ENCODE measurements at regions not wholly inside any gene's neighbourhood (a gene's known extent, or its start where the extent isn't known, plus 50 kb on each side); places are given as distances from the start of the nearest gene placed in this dataset.

- H3K27me3 ChIP-seq (ENCODE audit: low read depth, low read length) = no peaks in the 10 kb centered on the region
- H3K4me1 ChIP-seq (ENCODE audit: control insufficient read depth in 1 of 2, insufficient read depth in 2 of 2, low read length in 2 of 2) = no peaks in the 10 kb centered on the region
- no peaks in the 10 kb centered on the region for H3K9me3 ChIP-seq (ENCODE audit: control insufficient read depth in 1 of 2, low read length in 2 of 2)
- no peaks in the 10 kb centered on the region for H3K36me3 ChIP-seq (ENCODE audit: control insufficient read depth in 1 of 2, insufficient read depth in 2 of 2, low read length in 2 of 2)
- H3K27ac ChIP-seq (ENCODE audit: low read length) = no peak overlapping the region
- no peak overlapping the region for H3K4me3 ChIP-seq (ENCODE audit: low read depth in 1 of 2, low read length in 2 of 2)
Measured at GRCh38 chr22:47372111-47372581, 609.7 kb downstream of the TBC1D22A start.

DNA sequence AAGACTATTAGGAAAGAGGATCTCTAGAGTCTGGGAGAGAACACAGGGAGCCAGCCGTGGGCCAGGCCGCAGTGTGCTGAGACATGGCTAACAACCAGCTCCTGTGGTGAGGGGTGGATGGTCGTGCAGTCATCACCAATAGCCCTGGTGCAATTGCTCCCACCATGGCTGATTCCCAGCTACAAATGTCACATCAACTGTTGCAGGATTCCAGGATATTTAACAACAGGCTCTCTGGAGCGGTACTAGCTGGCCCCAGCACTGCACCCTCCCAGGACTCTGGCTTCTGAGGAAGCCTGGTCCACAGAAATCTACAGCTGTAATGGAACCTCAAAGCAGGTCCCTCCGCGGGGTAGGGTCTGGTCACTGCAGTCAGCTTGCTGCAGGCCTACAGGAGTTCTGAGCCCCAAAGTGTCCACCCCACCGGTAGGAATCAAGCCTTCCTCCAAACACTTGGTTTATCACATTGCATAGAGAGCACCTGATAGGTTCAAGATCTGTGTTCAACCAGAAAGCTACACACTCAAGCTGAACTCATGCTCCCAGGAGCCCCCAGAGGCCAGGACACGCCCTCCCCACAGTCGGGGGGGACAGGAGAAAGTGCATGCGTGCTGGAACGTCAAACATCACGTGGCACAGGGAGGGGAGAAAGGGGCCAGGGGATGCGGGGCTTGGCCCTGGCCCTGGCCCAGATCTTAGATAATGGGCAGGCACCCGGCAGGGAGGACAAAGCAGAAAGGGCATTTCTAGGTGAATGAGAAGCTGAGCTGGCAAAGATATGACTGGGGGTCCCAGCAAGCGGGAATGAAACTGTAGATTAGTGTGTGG, 609.0 kb downstream of the TBC1D22A start:
- Histone ChIP-seq H3K4me1 (ENCODE audit: control insufficient read depth in 1 of 2, insufficient read depth in 2 of 2, low read length in 2 of 2) (no peaks in the 10 kb centered on the region), H3K27ac (ENCODE audit: low read length) (no peak overlapping the region), H3K9me3 (ENCODE audit: control insufficient read depth in 1 of 2, low read length in 2 of 2) (no peaks in the 10 kb centered on the region), H3K27me3 (ENCODE audit: low read depth, low read length) (no peaks in the 10 kb centered on the region), H3K36me3 (ENCODE audit: control insufficient read depth in 1 of 2, insufficient read depth in 2 of 2, low read length in 2 of 2) (no peaks in the 10 kb centered on the region), H3K4me3 (ENCODE audit: low read depth in 1 of 2, low read length in 2 of 2) (no peak overlapping the region)

GRCh38 chr22:47370448-47371262, 608.2 kb downstream of the TBC1D22A start:
- Histone ChIP-seq H3K27ac (ENCODE audit: low read length) (no peak overlapping the region), H3K36me3 (ENCODE audit: control insufficient read depth in 1 of 2, insufficient read depth in 2 of 2, low read length in 2 of 2) (no peaks in the 10 kb centered on the region), H3K4me1 (ENCODE audit: control insufficient read depth in 1 of 2, insufficient read depth in 2 of 2, low read length in 2 of 2) (no peaks in the 10 kb centered on the region), H3K4me3 (ENCODE audit: low read depth in 1 of 2, low read length in 2 of 2) (no peak overlapping the region), H3K9me3 (ENCODE audit: control insufficient read depth in 1 of 2, low read length in 2 of 2) (no peaks in the 10 kb centered on the region), H3K27me3 (ENCODE audit: low read depth, low read length) (no peaks in the 10 kb centered on the region)

- Histone ChIP-seq H3K27ac (ENCODE audit: low read length) (no peak overlapping the region), H3K27me3 (ENCODE audit: low read depth, low read length) (no peaks in the 10 kb centered on the region), H3K4me3 (ENCODE audit: low read depth in 1 of 2, low read length in 2 of 2) (no peak overlapping the region), H3K4me1 (ENCODE audit: control insufficient read depth in 1 of 2, insufficient read depth in 2 of 2, low read length in 2 of 2) (no peaks in the 10 kb centered on the region), H3K36me3 (ENCODE audit: control insufficient read depth in 1 of 2, insufficient read depth in 2 of 2, low read length in 2 of 2) (no peaks in the 10 kb centered on the region), H3K9me3 (ENCODE audit: control insufficient read depth in 1 of 2, low read length in 2 of 2) (no peaks in the 10 kb centered on the region)
Measured at GRCh38 chr22:47369431-47370015, 607.1 kb downstream of the TBC1D22A start.

DNA sequence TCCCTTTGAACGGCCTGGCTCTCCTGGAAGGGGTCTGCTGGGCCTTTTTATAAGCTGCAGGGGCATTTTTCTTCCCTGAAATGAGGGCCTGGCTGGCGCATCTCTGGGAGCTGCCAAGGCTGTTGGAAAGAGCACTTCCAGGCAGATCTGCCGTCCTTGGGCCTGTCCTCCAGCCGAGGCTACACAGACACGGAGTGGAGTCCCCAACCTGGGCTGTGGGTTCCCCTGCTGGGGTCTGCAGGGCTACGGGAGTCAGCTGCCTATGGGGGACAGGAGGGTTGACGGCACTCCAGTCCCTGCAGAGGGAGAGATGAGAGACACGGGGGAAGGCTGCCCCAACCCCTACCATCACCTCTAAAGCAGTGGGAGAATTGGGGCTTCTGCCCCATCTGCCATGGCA, 606.6 kb downstream of the TBC1D22A start:
- peaks cover 0 to under 1% of the 10 kb centered on the region in 2 donors for H3K9me3 ChIP-seq (ENCODE audit: control insufficient read depth in 1 of 2, low read length in 2 of 2)
- no peaks in the 10 kb centered on the region for H3K36me3 ChIP-seq (ENCODE audit: control insufficient read depth in 1 of 2, insufficient read depth in 2 of 2, low read length in 2 of 2)
- H3K4me1 ChIP-seq (ENCODE audit: control insufficient read depth in 1 of 2, insufficient read depth in 2 of 2, low read length in 2 of 2) = no peaks in the 10 kb centered on the region
- H3K27ac ChIP-seq (ENCODE audit: low read length) = no peak overlapping the region
- H3K27me3 ChIP-seq (ENCODE audit: low read depth, low read length) = no peaks in the 10 kb centered on the region
- no peak overlapping the region for H3K4me3 ChIP-seq (ENCODE audit: low read depth in 1 of 2, low read length in 2 of 2)

DNA sequence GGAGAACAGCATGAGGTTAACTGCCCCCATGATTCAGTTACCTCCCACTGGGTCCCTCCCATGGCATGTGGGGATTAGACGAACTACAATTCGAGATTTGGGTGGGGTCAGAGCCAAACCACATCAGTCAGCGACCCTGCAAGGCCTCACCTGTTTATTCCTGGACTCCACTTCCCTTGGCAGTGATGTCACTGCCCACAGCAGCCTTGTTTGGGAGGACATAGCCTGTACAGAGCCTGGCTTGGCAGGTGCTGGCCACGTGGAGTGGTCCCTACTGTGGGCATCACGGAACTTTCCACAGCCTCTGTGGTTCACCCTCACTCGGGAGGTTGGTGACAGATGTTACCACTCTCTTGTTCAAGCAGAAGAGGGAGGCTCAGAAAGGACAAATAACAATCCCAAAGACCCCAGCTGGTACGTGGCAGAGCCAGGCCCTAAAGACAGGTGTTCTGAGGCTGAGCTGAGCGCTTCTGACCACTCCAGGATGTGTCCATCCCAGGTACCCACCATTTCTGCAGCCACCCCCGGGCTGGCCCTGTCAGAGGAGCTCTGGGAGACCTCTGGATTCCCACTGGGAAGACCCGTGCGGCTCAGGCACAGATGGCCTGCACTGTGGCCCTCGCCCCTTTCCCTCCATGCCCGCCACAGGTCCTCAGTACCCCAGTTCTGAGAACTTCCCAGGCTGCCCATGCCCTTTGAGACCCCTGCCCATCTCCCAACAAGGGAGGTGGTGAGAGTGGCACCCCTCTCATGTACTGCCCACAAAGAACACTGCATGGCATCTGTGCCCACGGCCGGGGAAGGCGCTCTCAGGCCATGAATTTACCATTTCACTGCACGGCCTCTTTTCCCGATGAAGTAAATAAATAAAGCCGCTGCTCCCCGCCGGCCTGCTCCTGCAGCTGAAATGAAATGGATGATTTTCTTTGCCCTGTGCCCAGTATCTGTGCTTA, 605.8 kb downstream of the TBC1D22A start:
- Histone ChIP-seq H3K27ac (ENCODE audit: low read length) (no peak overlapping the region), H3K27me3 (ENCODE audit: low read depth, low read length) (no peaks in the 10 kb centered on the region)

DNA sequence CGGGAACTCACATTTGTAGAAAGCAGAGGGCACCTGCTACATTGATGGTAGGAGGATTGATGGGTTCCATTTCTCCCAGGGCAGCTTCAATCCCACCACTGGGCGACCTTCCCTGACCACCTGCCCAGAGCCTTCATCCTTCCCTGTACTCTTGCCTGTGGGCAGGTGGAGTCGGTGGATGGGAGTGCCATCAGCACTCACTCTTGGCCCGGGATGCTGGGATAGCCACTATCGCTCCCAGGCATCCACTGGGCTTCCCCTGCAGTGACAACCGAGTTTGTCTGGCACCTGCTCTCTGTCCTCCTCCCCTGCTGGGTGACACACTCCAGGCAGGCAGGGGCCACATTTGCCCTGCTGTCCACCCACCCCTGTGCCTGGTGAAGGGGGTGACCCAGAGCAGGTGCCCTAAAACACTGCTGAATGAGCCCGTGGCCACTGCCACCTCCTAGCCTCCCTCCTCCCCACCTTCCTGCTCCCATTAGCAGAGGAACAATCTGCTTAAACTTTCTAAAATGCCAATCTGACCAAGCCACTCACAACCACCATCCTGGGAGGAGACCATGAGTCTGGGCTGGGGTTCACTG, 604.7 kb downstream of the TBC1D22A start:
- Histone ChIP-seq H3K27ac (ENCODE audit: low read length) (no peak overlapping the region), H3K27me3 (ENCODE audit: low read depth, low read length) (no peaks in the 10 kb centered on the region), H3K36me3 (ENCODE audit: control insufficient read depth in 1 of 2, insufficient read depth in 2 of 2, low read length in 2 of 2) (no peaks in the 10 kb centered on the region), H3K9me3 (ENCODE audit: control insufficient read depth in 1 of 2, low read length in 2 of 2) (peaks cover 0 to 7% of the 10 kb centered on the region in 2 donors), H3K4me1 (ENCODE audit: control insufficient read depth in 1 of 2, insufficient read depth in 2 of 2, low read length in 2 of 2) (no peaks in the 10 kb centered on the region), H3K4me3 (ENCODE audit: low read depth in 1 of 2, low read length in 2 of 2) (no peak overlapping the region)

More for the DNA sequence above, 605.8 kb downstream of the TBC1D22A start:
- no peaks in the 10 kb centered on the region for H3K4me1 ChIP-seq (ENCODE audit: control insufficient read depth in 1 of 2, insufficient read depth in 2 of 2, low read length in 2 of 2)
- H3K36me3 ChIP-seq (ENCODE audit: control insufficient read depth in 1 of 2, insufficient read depth in 2 of 2, low read length in 2 of 2) = no peaks in the 10 kb centered on the region
- peaks cover 0 to 7% of the 10 kb centered on the region in 2 donors for H3K9me3 ChIP-seq (ENCODE audit: control insufficient read depth in 1 of 2, low read length in 2 of 2)
- H3K4me3 ChIP-seq (ENCODE audit: low read depth in 1 of 2, low read length in 2 of 2) = no peak overlapping the region

GRCh38 chr22:47366026-47366767, 603.7 kb downstream of the TBC1D22A start:
- H3K36me3 ChIP-seq (ENCODE audit: control insufficient read depth in 1 of 2, insufficient read depth in 2 of 2, low read length in 2 of 2) = no peaks in the 10 kb centered on the region
- H3K27ac ChIP-seq (ENCODE audit: low read length) = no peak overlapping the region
- H3K27me3 ChIP-seq (ENCODE audit: low read depth, low read length) = no peaks in the 10 kb centered on the region
- H3K4me3 ChIP-seq (ENCODE audit: low read depth in 1 of 2, low read length in 2 of 2) = no peak overlapping the region
- H3K9me3 ChIP-seq (ENCODE audit: control insufficient read depth in 1 of 2, low read length in 2 of 2) = peaks cover 0 to 16% of the 10 kb centered on the region in 2 donors
- H3K4me1 ChIP-seq (ENCODE audit: control insufficient read depth in 1 of 2, insufficient read depth in 2 of 2, low read length in 2 of 2) = no peaks in the 10 kb centered on the region

GRCh38 chr22:47361247-47361646, 598.8 kb downstream of the TBC1D22A start:
- H3K27ac ChIP-seq (ENCODE audit: low read length) = no peak overlapping the region
- no peaks in the 10 kb centered on the region for H3K36me3 ChIP-seq (ENCODE audit: control insufficient read depth in 1 of 2, insufficient read depth in 2 of 2, low read length in 2 of 2)
- no peak overlapping the region for H3K4me3 ChIP-seq (ENCODE audit: low read depth in 1 of 2, low read length in 2 of 2)
- H3K27me3 ChIP-seq (ENCODE audit: low read depth, low read length) = no peaks in the 10 kb centered on the region
- no peaks in the 10 kb centered on the region for H3K4me1 ChIP-seq (ENCODE audit: control insufficient read depth in 1 of 2, insufficient read depth in 2 of 2, low read length in 2 of 2)
- H3K9me3 ChIP-seq (ENCODE audit: control insufficient read depth in 1 of 2, low read length in 2 of 2) = peaks cover 0 to 17% of the 10 kb centered on the region in 2 donors

- Histone ChIP-seq H3K36me3 (ENCODE audit: control insufficient read depth in 1 of 2, insufficient read depth in 2 of 2, low read length in 2 of 2) (no peaks in the 10 kb centered on the region), H3K4me3 (ENCODE audit: low read depth in 1 of 2, low read length in 2 of 2) (no peak overlapping the region), H3K27ac (ENCODE audit: low read length) (no peak overlapping the region), H3K27me3 (ENCODE audit: low read depth, low read length) (no peaks in the 10 kb centered on the region), H3K4me1 (ENCODE audit: control insufficient read depth in 1 of 2, insufficient read depth in 2 of 2, low read length in 2 of 2) (no peaks in the 10 kb centered on the region), H3K9me3 (ENCODE audit: control insufficient read depth in 1 of 2, low read length in 2 of 2) (peaks cover 0 to 10% of the 10 kb centered on the region in 2 donors)
Measured at GRCh38 chr22:47357493-47357892, 595.0 kb downstream of the TBC1D22A start.

Measured in muscle layer of duodenum (tissue), 2 donors.